H1 (cell line): ENCODE measurements at regions not wholly inside any gene's neighbourhood (a gene's known extent, or its start where the extent isn't known, plus 50 kb on each side); places are given as distances from the start of the nearest gene placed in this dataset.

ENCODE experiments used
- ASH2L ChIP-seq: fragments of 200-600, 300-600 bp; sonication (generic); IDR thresholded peaks from one replicate; pipeline ENCODE4 v1.7.1; 2017; ENCODE audit warnings: low read length
- CEBPB ChIP-seq: IDR thresholded peaks from 2 replicates; pipeline ENCODE4 v1.6.1; 2012; ENCODE audit warnings: low read depth, low read length
- SP1 ChIP-seq: IDR thresholded peaks from 2 replicates; pipeline ENCODE4 v1.6.1; 2011; ENCODE audit warnings: low read depth, low read length
- TF ChIP-seq, protein P1 (sequence below): IDR thresholded peaks from 2 replicates; pipeline ENCODE4 v1.6.1; 2012; ENCODE audit warnings: inconsistent platforms

DNA sequence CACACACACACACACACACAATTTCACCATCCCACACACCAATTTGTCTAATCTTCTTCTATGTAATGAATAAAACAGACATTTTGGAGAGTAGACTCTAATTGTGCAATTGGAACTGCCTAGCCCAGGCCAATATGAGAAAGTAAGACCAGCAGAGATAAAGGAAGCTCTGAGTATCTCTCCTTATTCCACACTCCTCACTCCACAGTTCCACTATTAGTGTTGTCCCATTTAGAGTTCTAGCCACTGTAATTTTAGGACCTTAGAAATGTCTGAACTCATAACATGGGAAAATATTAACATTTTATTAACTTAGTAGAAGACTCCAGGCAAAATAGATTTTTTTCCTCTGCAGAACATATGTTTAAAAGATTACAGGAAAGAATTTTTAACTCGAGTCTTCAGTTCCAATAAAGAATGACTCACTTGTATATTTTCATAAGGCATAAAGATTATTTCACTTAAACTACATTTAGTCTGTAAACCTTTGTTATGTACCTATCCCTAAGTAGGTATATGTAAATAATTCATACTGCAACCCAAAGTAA is 297.6 kb upstream of the INTU start (continued):
- TF ChIP-seq CEBPB, result no peak
- TF ChIP-seq ASH2L, result no peak
- TF ChIP-seq SP1, result no peak
- TF ChIP-seq, protein P1, sequence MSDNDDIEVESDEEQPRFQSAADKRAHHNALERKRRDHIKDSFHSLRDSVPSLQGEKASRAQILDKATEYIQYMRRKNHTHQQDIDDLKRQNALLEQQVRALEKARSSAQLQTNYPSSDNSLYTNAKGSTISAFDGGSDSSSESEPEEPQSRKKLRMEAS, result no peak
